Karpas-422 (cell line): ENCODE measurements at regions not wholly inside any gene's neighbourhood (a gene's known extent, or its start where the extent isn't known, plus 50 kb on each side); places are given as distances from the start of the nearest gene placed in this dataset.

Experiments used
- DNase-seq: peaks from one replicate; pipeline ENCODE4 v3.0.0-alpha.2; 2015
- H2AFZ ChIP-seq: fragments of 200-600 bp; sonication (generic); 2 replicates; pipeline ENCODE4 v1.6.1; 2014; ENCODE audit warnings: antibody characterized with exemption, low read length, mixed read lengths
- H3K27ac ChIP-seq: fragments of 200-600 bp; sonication (generic); 2 replicates; pipeline ENCODE4 v1.5.1; 2014; ENCODE audit warnings: mild to moderate bottlenecking, low read length, moderate library complexity
- H3K27me3 ChIP-seq: fragments of 200-600 bp; sonication (generic); 2 replicates; pipeline ENCODE4 v1.6.1; 2014; ENCODE audit warnings: low read length, mixed read lengths
- H3K36me3 ChIP-seq: fragments of 200-600 bp; sonication (generic); 2 replicates; pipeline ENCODE4 v1.6.1; 2014; ENCODE audit warnings: low read length, mixed read lengths; ENCODE audit not compliant: insufficient read depth
- H3K4me1 ChIP-seq: fragments of 200-600 bp; sonication (generic); 2 replicates; pipeline ENCODE4 v1.6.1; 2014; ENCODE audit warnings: mild to moderate bottlenecking, low read length, mixed read lengths
- H3K4me2 ChIP-seq: fragments of 200-600 bp; sonication (generic); 2 replicates; pipeline ENCODE4 v1.6.1; 2014; ENCODE audit warnings: low read length, low read depth, mild to moderate bottlenecking; ENCODE audit not compliant: poor library complexity, severe bottlenecking
- H3K4me3 ChIP-seq: fragments of 200-600 bp; sonication (generic); 2 replicates; pipeline ENCODE4 v1.5.1; 2014; ENCODE audit warnings: mild to moderate bottlenecking, antibody characterized with exemption, low read length, mixed read lengths
- H3K79me2 ChIP-seq: fragments of 200-600 bp; sonication (generic); 2 replicates; pipeline ENCODE4 v1.6.1; 2014; ENCODE audit warnings: mild to moderate bottlenecking, low read length, mixed read lengths
- H3K9ac ChIP-seq: fragments of 200-600 bp; sonication (generic); 2 replicates; pipeline ENCODE4 v1.6.0; 2014; ENCODE audit warnings: low read length
- H3K9me2 ChIP-seq: fragments of 200-600 bp; sonication (generic), shearing (Covaris generic); replicated peaks from 2 replicates; pipeline ENCODE4 v1.6.0; 2014; ENCODE audit warnings: mild to moderate bottlenecking, low read length, moderate library complexity; ENCODE audit not compliant: insufficient read depth
- H3K9me3 ChIP-seq: fragments of 300-700, 200-600 bp; sonication (generic); 2 replicates; pipeline ENCODE4 v1.6.1; 2014; ENCODE audit warnings: low read length, mixed read lengths
- H4K20me1 ChIP-seq: fragments of 200-600 bp; sonication (generic); 2 replicates; pipeline ENCODE4 v1.6.1; 2014; ENCODE audit warnings: mild to moderate bottlenecking, antibody characterized with exemption, low read length, low read depth; ENCODE audit not compliant: insufficient read depth

GRCh38 chr14:34359420-34360117 is 102.5 kb downstream of the SPTSSA start:
- H3K9me2 ChIP-seq, result no peaks in the 10 kb centered on the region
- H2AFZ ChIP-seq, result no peak overlapping the region
- H3K4me1 ChIP-seq, result no peaks in the 10 kb centered on the region
- DNase-seq, result no peak
- no peaks in the 10 kb centered on the region for H4K20me1 ChIP-seq
- no peak overlapping the region for H3K4me3 ChIP-seq
- H3K4me2 ChIP-seq, result no peak overlapping the region
- H3K36me3 ChIP-seq, result no peaks in the 10 kb centered on the region
- H3K27me3 ChIP-seq, result no peaks in the 10 kb centered on the region
- no peak overlapping the region for H3K9ac ChIP-seq
- no peaks in the 10 kb centered on the region for H3K9me3 ChIP-seq
- no peaks in the 10 kb centered on the region for H3K79me2 ChIP-seq
- H3K27ac ChIP-seq, result no peak overlapping the region

GRCh38 chr14:34356264-34356654 is 105.8 kb downstream of the SPTSSA start:
- no peak overlapping the region for H3K27ac ChIP-seq
- H4K20me1 ChIP-seq, result no peaks in the 10 kb centered on the region
- no peak overlapping the region for H3K9ac ChIP-seq
- H3K4me3 ChIP-seq, result no peak overlapping the region
- no peaks in the 10 kb centered on the region for H3K4me1 ChIP-seq
- H3K9me2 ChIP-seq, result no peaks in the 10 kb centered on the region
- no peaks in the 10 kb centered on the region for H3K9me3 ChIP-seq
- no peak overlapping the region for H3K4me2 ChIP-seq
- H3K36me3 ChIP-seq, result no peaks in the 10 kb centered on the region
- H3K79me2 ChIP-seq, result no peaks in the 10 kb centered on the region
- no peak overlapping the region for H2AFZ ChIP-seq
- H3K27me3 ChIP-seq, result no peaks in the 10 kb centered on the region
- no peak for DNase-seq

DNA sequence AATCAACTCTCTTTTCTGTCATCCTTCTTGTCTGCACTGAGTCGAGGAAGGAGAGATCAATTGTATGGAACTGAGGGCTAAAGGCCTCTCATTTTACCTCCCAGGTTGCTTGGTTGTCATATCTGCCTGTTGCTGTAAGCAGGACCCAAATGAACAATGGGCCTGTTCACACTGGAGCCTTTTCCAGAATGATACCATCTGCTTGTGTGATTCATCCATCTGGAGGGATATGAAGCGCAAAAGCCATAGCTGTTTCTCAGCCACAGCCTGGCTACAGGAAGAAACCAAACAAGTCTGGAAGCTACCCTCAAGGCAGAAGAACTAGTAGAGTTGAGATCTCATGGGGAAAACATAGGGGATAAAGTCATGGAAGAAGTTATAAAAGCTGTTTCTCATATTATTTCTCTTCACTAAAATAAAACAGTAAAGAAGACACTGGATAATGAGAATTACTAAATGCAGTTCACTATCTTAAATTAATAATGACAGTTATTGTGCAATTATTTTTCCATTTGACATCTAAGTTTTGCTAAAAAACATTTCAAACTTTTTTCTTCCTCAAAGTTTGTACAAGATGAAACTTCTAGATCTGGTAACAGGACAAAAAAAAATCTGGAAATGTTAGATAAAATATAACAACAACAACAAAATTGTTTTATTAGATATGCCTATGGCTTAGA is 106.3 kb downstream of the SPTSSA start:
- DNase-seq, result no peak
- H3K9ac ChIP-seq, result no peak overlapping the region
- H3K4me3 ChIP-seq, result no peak overlapping the region
- H3K4me1 ChIP-seq, result no peaks in the 10 kb centered on the region
- no peaks in the 10 kb centered on the region for H3K27me3 ChIP-seq
- no peak overlapping the region for H2AFZ ChIP-seq
- H3K36me3 ChIP-seq, result no peaks in the 10 kb centered on the region
- H3K27ac ChIP-seq, result no peak overlapping the region
- no peak overlapping the region for H3K4me2 ChIP-seq
- no peaks in the 10 kb centered on the region for H3K79me2 ChIP-seq
- no peaks in the 10 kb centered on the region for H4K20me1 ChIP-seq
- H3K9me2 ChIP-seq, result no peaks in the 10 kb centered on the region
- H3K9me3 ChIP-seq, result no peaks in the 10 kb centered on the region

GRCh38 chr14:34354556-34354955 is 107.5 kb downstream of the SPTSSA start:
- Histone ChIP-seq H3K9me2 (no peaks in the 10 kb centered on the region), H4K20me1 (no peaks in the 10 kb centered on the region), H3K4me1 (no peaks in the 10 kb centered on the region), H3K4me3 (no peak overlapping the region), H2AFZ (no peak overlapping the region), H3K79me2 (no peaks in the 10 kb centered on the region), H3K9ac (no peak overlapping the region), H3K4me2 (no peak overlapping the region), H3K36me3 (no peaks in the 10 kb centered on the region), H3K27ac (no peak overlapping the region), H3K9me3 (no peaks in the 10 kb centered on the region), H3K27me3 (no peaks in the 10 kb centered on the region)
- DNase-seq, result no peak

GRCh38 chr14:34350903-34351302 is 111.1 kb downstream of the SPTSSA start:
- no peak overlapping the region for H2AFZ ChIP-seq
- H4K20me1 ChIP-seq, result no peaks in the 10 kb centered on the region
- H3K9me2 ChIP-seq, result no peaks in the 10 kb centered on the region
- H3K9me3 ChIP-seq, result no peaks in the 10 kb centered on the region
- H3K4me3 ChIP-seq, result no peak overlapping the region
- no peaks in the 10 kb centered on the region for H3K27me3 ChIP-seq
- no peaks in the 10 kb centered on the region for H3K79me2 ChIP-seq
- no peaks in the 10 kb centered on the region for H3K36me3 ChIP-seq
- no peak for DNase-seq
- no peaks in the 10 kb centered on the region for H3K4me1 ChIP-seq
- no peak overlapping the region for H3K27ac ChIP-seq
- H3K9ac ChIP-seq, result no peak overlapping the region
- no peak overlapping the region for H3K4me2 ChIP-seq

GRCh38 chr14:34348592-34348991 is 113.4 kb downstream of the SPTSSA start:
- no peak overlapping the region for H3K4me2 ChIP-seq
- H3K9ac ChIP-seq, result no peak overlapping the region
- H3K9me2 ChIP-seq, result no peaks in the 10 kb centered on the region
- no peak overlapping the region for H3K27ac ChIP-seq
- no peaks in the 10 kb centered on the region for H3K27me3 ChIP-seq
- no peaks in the 10 kb centered on the region for H3K79me2 ChIP-seq
- H3K9me3 ChIP-seq, result no peaks in the 10 kb centered on the region
- no peaks in the 10 kb centered on the region for H3K36me3 ChIP-seq
- DNase-seq, result no peak
- H4K20me1 ChIP-seq, result no peaks in the 10 kb centered on the region
- H3K4me1 ChIP-seq, result no peaks in the 10 kb centered on the region
- no peak overlapping the region for H2AFZ ChIP-seq
- H3K4me3 ChIP-seq, result no peak overlapping the region

- H2AFZ ChIP-seq, result no peak overlapping the region
- H3K36me3 ChIP-seq, result no peaks in the 10 kb centered on the region
- no peak overlapping the region for H3K9ac ChIP-seq
- no peak overlapping the region for H3K27ac ChIP-seq
- H3K4me2 ChIP-seq, result no peak overlapping the region
- no peak overlapping the region for H3K4me3 ChIP-seq
- H3K27me3 ChIP-seq, result no peaks in the 10 kb centered on the region
- DNase-seq, result no peak
- no peaks in the 10 kb centered on the region for H3K9me2 ChIP-seq
- H3K79me2 ChIP-seq, result no peaks in the 10 kb centered on the region
- H4K20me1 ChIP-seq, result no peaks in the 10 kb centered on the region
- H3K4me1 ChIP-seq, result no peaks in the 10 kb centered on the region
- H3K9me3 ChIP-seq, result no peaks in the 10 kb centered on the region
Measured at GRCh38 chr14:34347683-34348082, 114.4 kb downstream of the SPTSSA start.

GRCh38 chr14:34345718-34346465 is 116.1 kb downstream of the SPTSSA start:
- Histone ChIP-seq H3K27ac (no peak overlapping the region), H3K27me3 (no peaks in the 10 kb centered on the region), H3K9me2 (no peaks in the 10 kb centered on the region)

More at GRCh38 chr14:34345718-34346465, 116.1 kb downstream of the SPTSSA start:
- no peak for DNase-seq
- no peaks in the 10 kb centered on the region for H3K79me2 ChIP-seq
- H2AFZ ChIP-seq, result no peak overlapping the region
- no peaks in the 10 kb centered on the region for H3K9me3 ChIP-seq
- H3K4me2 ChIP-seq, result no peak overlapping the region
- no peaks in the 10 kb centered on the region for H4K20me1 ChIP-seq
- H3K36me3 ChIP-seq, result no peaks in the 10 kb centered on the region
- H3K4me1 ChIP-seq, result no peaks in the 10 kb centered on the region
- H3K9ac ChIP-seq, result no peak overlapping the region
- H3K4me3 ChIP-seq, result no peak overlapping the region
